ENCODE measurements at regions not wholly inside any gene's neighbourhood (a gene's known extent, or its start where the extent isn't known, plus 50 kb on each side); places are given as distances from the start of the nearest gene placed in this dataset.

- H3K4me3 ChIP-seq (ENCODE audit: insufficient read depth, low read depth, low read length), result no peak overlapping the region
- H3K4me2 ChIP-seq (ENCODE audit: low read length), result no peak overlapping the region
- H3K36me3 Mint-ChIP-seq (ENCODE audit: low read depth, unreplicated experiment), result no peaks in the 10 kb centered on the region
- H3K9me3 ChIP-seq (ENCODE audit: insufficient read depth, low read depth, low read length), result no peaks in the 10 kb centered on the region
- H2AFZ ChIP-seq (ENCODE audit: low read depth, low read length), result no peak overlapping the region
- no peaks in the 10 kb centered on the region for H4K20me1 ChIP-seq (ENCODE audit: insufficient read depth, low read length)
- no peak for TF ChIP-seq CTCF (IDR thresholded peaks at IDR 0.05; ENCODE audit: insufficient read depth, low read depth, low read length)
- TF ChIP-seq EZH2 (IDR thresholded peaks at IDR 0.05; ENCODE audit: insufficient read depth, low read length), result no peak
- FAIRE-seq (no peak), DNase-seq (ENCODE audit: low read depth) (no peak)
- no peaks in the 10 kb centered on the region for H3K36me3 ChIP-seq (ENCODE audit: insufficient read depth, low read length)
- no peaks in the 10 kb centered on the region for H3K4me1 Mint-ChIP-seq (ENCODE audit: low read depth, unreplicated experiment)
- no peaks in the 10 kb centered on the region for H3K79me2 ChIP-seq (ENCODE audit: insufficient read depth, low read length)
- no peak overlapping the region for H3K4me3 Mint-ChIP-seq (ENCODE audit: unreplicated experiment)
- no peaks in the 10 kb centered on the region for H3K4me1 ChIP-seq (ENCODE audit: insufficient read depth, low read length)
- no peak overlapping the region for H3K9ac ChIP-seq (ENCODE audit: low read length)
- H3K27ac ChIP-seq (ENCODE audit: low read depth, low read length), result no peak overlapping the region
- H3K27me3 Mint-ChIP-seq (ENCODE audit: low read depth, unreplicated experiment), result peaks cover 5% of the 10 kb centered on the region
- peaks cover 3% of the 10 kb centered on the region for H3K9me3 Mint-ChIP-seq (ENCODE audit: unreplicated experiment)
- no peak overlapping the region for H3K27ac Mint-ChIP-seq (ENCODE audit: unreplicated experiment)
- H3K27me3 ChIP-seq (ENCODE audit: insufficient read depth, low read length), result no peaks in the 10 kb centered on the region
These were observed 169.9 kb downstream of the SHANK2 start for GRCh38 chr11:71082454-71082853.

GRCh38 chr11:71081704-71082230 is 170.6 kb downstream of the SHANK2 start:
- DNase-seq (ENCODE audit: low read depth) (no peak), FAIRE-seq (no peak)
- Mint-ChIP-seq H3K27ac (ENCODE audit: unreplicated experiment) (no peak overlapping the region), H3K9me3 (ENCODE audit: unreplicated experiment) (peaks cover 3% of the 10 kb centered on the region), H3K36me3 (ENCODE audit: low read depth, unreplicated experiment) (no peaks in the 10 kb centered on the region), H3K27me3 (ENCODE audit: low read depth, unreplicated experiment) (peaks cover 5% of the 10 kb centered on the region), H3K4me3 (ENCODE audit: unreplicated experiment) (no peak overlapping the region), H3K4me1 (ENCODE audit: low read depth, unreplicated experiment) (no peaks in the 10 kb centered on the region)
- Histone ChIP-seq H3K4me2 (ENCODE audit: low read length) (no peak overlapping the region), H4K20me1 (ENCODE audit: insufficient read depth, low read length) (no peaks in the 10 kb centered on the region), H3K36me3 (ENCODE audit: insufficient read depth, low read length) (no peaks in the 10 kb centered on the region), H3K4me3 (ENCODE audit: insufficient read depth, low read depth, low read length) (no peak overlapping the region), H3K27me3 (ENCODE audit: insufficient read depth, low read length) (no peaks in the 10 kb centered on the region), H3K27ac (ENCODE audit: low read depth, low read length) (no peak overlapping the region), H2AFZ (ENCODE audit: low read depth, low read length) (no peak overlapping the region), H3K79me2 (ENCODE audit: insufficient read depth, low read length) (no peaks in the 10 kb centered on the region), H3K9ac (ENCODE audit: low read length) (no peak overlapping the region), H3K9me3 (ENCODE audit: insufficient read depth, low read depth, low read length) (no peaks in the 10 kb centered on the region), H3K4me1 (ENCODE audit: insufficient read depth, low read length) (no peaks in the 10 kb centered on the region)
- TF ChIP-seq CTCF (IDR thresholded peaks at IDR 0.05; ENCODE audit: insufficient read depth, low read depth, low read length) (no peak), EZH2 (IDR thresholded peaks at IDR 0.05; ENCODE audit: insufficient read depth, low read length) (no peak)

DNA sequence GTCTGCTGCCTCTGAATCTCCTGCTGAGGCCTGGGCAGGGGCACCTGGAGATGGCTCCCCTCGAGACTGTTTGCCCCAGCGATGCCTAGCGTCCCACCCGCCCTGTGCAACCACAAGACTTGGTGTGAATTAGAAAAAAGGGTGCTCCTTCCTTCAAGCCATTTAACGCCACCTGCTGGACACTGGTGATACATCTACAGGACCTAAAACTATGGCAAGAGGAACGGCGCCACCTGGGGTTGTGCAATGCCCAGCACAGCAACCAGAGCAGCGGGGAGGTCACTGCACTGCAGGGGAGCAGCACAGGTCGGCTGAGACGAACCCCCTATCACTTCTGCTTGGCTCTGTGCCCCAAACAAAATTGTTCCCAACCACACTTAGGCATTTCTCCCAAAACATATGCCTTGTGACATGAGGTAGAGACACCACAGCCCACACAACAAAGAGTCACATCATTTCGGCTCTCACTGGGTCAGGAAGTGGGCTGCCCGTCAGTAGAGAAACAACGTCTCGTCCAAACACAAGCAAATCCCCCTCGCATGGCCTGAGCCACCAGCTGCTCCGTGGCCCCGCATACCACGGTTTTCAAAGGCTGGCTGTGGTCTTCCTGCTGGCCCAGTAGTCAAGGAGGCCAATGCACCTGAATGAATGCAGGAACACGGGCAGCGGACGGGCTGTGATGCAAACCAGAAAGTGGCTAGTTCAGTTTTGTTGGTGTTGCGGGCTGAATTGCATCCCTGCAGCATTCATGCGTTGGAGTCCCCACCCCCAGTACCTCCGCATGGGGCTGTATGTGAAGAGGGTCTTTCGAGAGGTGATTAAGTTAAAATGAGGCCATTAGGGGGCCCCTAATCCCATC is 171.9 kb downstream of the SHANK2 start:
- Histone ChIP-seq H3K4me3 (ENCODE audit: insufficient read depth, low read depth, low read length) (no peak overlapping the region), H3K9me3 (ENCODE audit: insufficient read depth, low read depth, low read length) (peaks cover 3% of the 10 kb centered on the region), H3K27ac (ENCODE audit: low read depth, low read length) (no peak overlapping the region), H2AFZ (ENCODE audit: low read depth, low read length) (no peak overlapping the region), H3K27me3 (ENCODE audit: insufficient read depth, low read length) (no peaks in the 10 kb centered on the region), H3K4me1 (ENCODE audit: insufficient read depth, low read length) (no peaks in the 10 kb centered on the region), H3K79me2 (ENCODE audit: insufficient read depth, low read length) (no peaks in the 10 kb centered on the region), H3K9ac (ENCODE audit: low read length) (no peak overlapping the region), H3K36me3 (ENCODE audit: insufficient read depth, low read length) (no peaks in the 10 kb centered on the region), H3K4me2 (ENCODE audit: low read length) (no peak overlapping the region), H4K20me1 (ENCODE audit: insufficient read depth, low read length) (no peaks in the 10 kb centered on the region)
- Mint-ChIP-seq H3K9me3 (ENCODE audit: unreplicated experiment) (peaks cover 3% of the 10 kb centered on the region), H3K4me1 (ENCODE audit: low read depth, unreplicated experiment) (no peaks in the 10 kb centered on the region), H3K36me3 (ENCODE audit: low read depth, unreplicated experiment) (no peaks in the 10 kb centered on the region), H3K27ac (ENCODE audit: unreplicated experiment) (peak overlapping the region; percentile 81), H3K4me3 (ENCODE audit: unreplicated experiment) (no peak overlapping the region), H3K27me3 (ENCODE audit: low read depth, unreplicated experiment) (peaks cover 5% of the 10 kb centered on the region)
- DNase-seq (ENCODE audit: low read depth) (peak; percentile 8), FAIRE-seq (no peak)
- peak; percentile 62 for TF ChIP-seq CTCF (IDR thresholded peaks at IDR 0.05; ENCODE audit: insufficient read depth, low read depth, low read length)
- no peak for TF ChIP-seq EZH2 (IDR thresholded peaks at IDR 0.05; ENCODE audit: insufficient read depth, low read length)
